ENCODE measurements at regions not wholly inside any gene's neighbourhood (a gene's known extent, or its start where the extent isn't known, plus 50 kb on each side); places are given as distances from the start of the nearest gene placed in this dataset.

GRCh38 chr6:119575721-119576120 is 226.2 kb upstream of the MAN1A1 start:
- no peak for TF ChIP-seq CTCF (conservative IDR thresholded peaks at IDR 0.05; ENCODE audit: low read depth, low read length)
- TF ChIP-seq EZH2 (IDR thresholded peaks at IDR 0.05; ENCODE audit: borderline replicate concordance, low read depth, low read length, poor library complexity, severe bottlenecking) = no peak
